ENCODE measurements at regions not wholly inside any gene's neighbourhood (a gene's known extent, or its start where the extent isn't known, plus 50 kb on each side); places are given as distances from the start of the nearest gene placed in this dataset.
"Not testable (repeated sequence)": the region's sequence is repeated elsewhere in the genome, so short reads cannot be mapped to it uniquely, and the experiment has no call there.

GRCh38 chr14:30355431-30355913 lies 203.5 kb upstream of the G2E3 start:
- DNase-seq (ENCODE audit: low spot score in 2 of 2): no peak
- WGBS, 2 donors: 46% methylated on average over 5 of the region's 5 CpGs
- intact Hi-C loops (cut with DNase I; ENCODE audit: low total_unique reads): no loop called here
- TF ChIP-seq, protein P1, sequence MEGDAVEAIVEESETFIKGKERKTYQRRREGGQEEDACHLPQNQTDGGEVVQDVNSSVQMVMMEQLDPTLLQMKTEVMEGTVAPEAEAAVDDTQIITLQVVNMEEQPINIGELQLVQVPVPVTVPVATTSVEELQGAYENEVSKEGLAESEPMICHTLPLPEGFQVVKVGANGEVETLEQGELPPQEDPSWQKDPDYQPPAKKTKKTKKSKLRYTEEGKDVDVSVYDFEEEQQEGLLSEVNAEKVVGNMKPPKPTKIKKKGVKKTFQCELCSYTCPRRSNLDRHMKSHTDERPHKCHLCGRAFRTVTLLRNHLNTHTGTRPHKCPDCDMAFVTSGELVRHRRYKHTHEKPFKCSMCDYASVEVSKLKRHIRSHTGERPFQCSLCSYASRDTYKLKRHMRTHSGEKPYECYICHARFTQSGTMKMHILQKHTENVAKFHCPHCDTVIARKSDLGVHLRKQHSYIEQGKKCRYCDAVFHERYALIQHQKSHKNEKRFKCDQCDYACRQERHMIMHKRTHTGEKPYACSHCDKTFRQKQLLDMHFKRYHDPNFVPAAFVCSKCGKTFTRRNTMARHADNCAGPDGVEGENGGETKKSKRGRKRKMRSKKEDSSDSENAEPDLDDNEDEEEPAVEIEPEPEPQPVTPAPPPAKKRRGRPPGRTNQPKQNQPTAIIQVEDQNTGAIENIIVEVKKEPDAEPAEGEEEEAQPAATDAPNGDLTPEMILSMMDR (IDR thresholded peaks at IDR 0.05): no peak
- no peak for TF ChIP-seq POLR2A (IDR thresholded peaks at IDR 0.05)
- no peak overlapping the region for H3K4me3 ChIP-seq (ENCODE audit: low read depth, poor library complexity, severe bottlenecking)

GRCh38 chr14:30356438-30357202 lies 202.3 kb upstream of the G2E3 start:
- DNase-seq (ENCODE audit: low spot score in 2 of 2): no peak
- intact Hi-C loops (cut with DNase I; ENCODE audit: low total_unique reads): no loop called here
- 77 to 78% methylated on average over 7 of the region's 7 CpGs for WGBS, 2 donors
- no peak overlapping the region for H3K4me3 ChIP-seq (ENCODE audit: low read depth, poor library complexity, severe bottlenecking)
- no peak for TF ChIP-seq POLR2A (IDR thresholded peaks at IDR 0.05)
- TF ChIP-seq, protein P1 (IDR thresholded peaks at IDR 0.05): no peak

DNA sequence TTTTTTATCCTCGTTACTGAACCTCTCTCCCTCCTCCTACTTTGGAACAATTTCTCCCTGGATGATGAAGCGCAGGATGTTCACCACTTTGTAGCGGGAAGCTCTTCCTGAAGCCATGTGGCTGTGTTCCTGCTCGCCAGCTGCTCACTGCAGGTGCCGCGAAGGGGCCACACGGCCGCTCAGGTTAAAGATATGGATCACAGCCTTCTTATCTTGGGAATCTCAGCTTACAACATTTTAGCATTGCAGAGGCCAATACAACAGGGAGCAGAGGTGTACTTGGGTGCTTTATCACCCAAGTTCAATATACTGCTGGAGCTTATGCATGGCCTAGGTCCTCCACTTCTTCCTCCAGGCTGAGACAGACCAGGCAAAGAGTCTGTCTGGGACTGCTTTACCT lies 201.2 kb upstream of the G2E3 start:
- 90 to 91% methylated on average over 8 of the region's 8 CpGs for WGBS, 2 donors
- intact Hi-C loops (cut with DNase I; ENCODE audit: low total_unique reads): no loop called here
- H3K4me3 ChIP-seq (ENCODE audit: low read depth, poor library complexity, severe bottlenecking): no peak overlapping the region
- no peak for TF ChIP-seq POLR2A (IDR thresholded peaks at IDR 0.05)
- TF ChIP-seq, protein P1 (IDR thresholded peaks at IDR 0.05): no peak
- no peak for DNase-seq (ENCODE audit: low spot score in 2 of 2)

- WGBS, 2 donors: 70 to 75% methylated on average over 10 of the region's 10 CpGs
- H3K4me3 ChIP-seq (ENCODE audit: low read depth, poor library complexity, severe bottlenecking): no peak overlapping the region
- DNase-seq (ENCODE audit: low spot score in 2 of 2): no peak
- TF ChIP-seq, protein P1 (IDR thresholded peaks at IDR 0.05): no peak
- TF ChIP-seq POLR2A (IDR thresholded peaks at IDR 0.05): no peak
- intact Hi-C loops (cut with DNase I; ENCODE audit: low total_unique reads): no loop called here
Measured at GRCh38 chr14:30362369-30363218, 196.4 kb upstream of the G2E3 start.

GRCh38 chr14:30363219-30363880 lies 195.6 kb upstream of the G2E3 start:
- intact Hi-C loops (cut with DNase I; ENCODE audit: low total_unique reads); H3K4me3 ChIP-seq (ENCODE audit: low read depth, poor library complexity, severe bottlenecking); DNase-seq (ENCODE audit: low spot score in 2 of 2): not testable (repeated sequence)
- WGBS, 2 donors: 92 to 93% methylated on average over 20 to 23 of the region's 27 CpGs

All from lower leg skin (tissue), 4 donors.